ENCODE measurements at regions not wholly inside any gene's neighbourhood (a gene's known extent, or its start where the extent isn't known, plus 50 kb on each side); places are given as distances from the start of the nearest gene placed in this dataset.
"Not testable (repeated sequence)": the region's sequence is repeated elsewhere in the genome, so short reads cannot be mapped to it uniquely, and the experiment has no call there.

- H3K27me3 ChIP-seq (ENCODE audit: control insufficient read depth, insufficient read depth, low read length); H3K36me3 ChIP-seq (ENCODE audit: control insufficient read depth, insufficient read depth, low read length); H3K4me1 ChIP-seq (ENCODE audit: control insufficient read depth, insufficient read depth, low read length); H3K4me3 ChIP-seq (ENCODE audit: low read depth, low read length); H3K9ac ChIP-seq (ENCODE audit: low read depth, low read length); H3K9me3 ChIP-seq (ENCODE audit: control insufficient read depth, insufficient read depth, low read length): not testable (repeated sequence)
Observed at GRCh38 chr2:111407632-111408194, 287.0 kb downstream of the BCL2L11 start.

- H3K9ac ChIP-seq (ENCODE audit: low read depth, low read length); H3K4me3 ChIP-seq (ENCODE audit: low read depth, low read length); H3K4me1 ChIP-seq (ENCODE audit: control insufficient read depth, insufficient read depth, low read length); H3K27me3 ChIP-seq (ENCODE audit: control insufficient read depth, insufficient read depth, low read length); H3K9me3 ChIP-seq (ENCODE audit: control insufficient read depth, insufficient read depth, low read length); H3K36me3 ChIP-seq (ENCODE audit: control insufficient read depth, insufficient read depth, low read length): not testable (repeated sequence)
Observed at GRCh38 chr2:111410868-111411406, 290.2 kb downstream of the BCL2L11 start.

GRCh38 chr2:111411867-111412681 lies 291.4 kb downstream of the BCL2L11 start:
- not testable (repeated sequence) for H3K4me3 ChIP-seq (ENCODE audit: low read depth, low read length); H3K4me1 ChIP-seq (ENCODE audit: control insufficient read depth, insufficient read depth, low read length); H3K27me3 ChIP-seq (ENCODE audit: control insufficient read depth, insufficient read depth, low read length); H3K9me3 ChIP-seq (ENCODE audit: control insufficient read depth, insufficient read depth, low read length); H3K36me3 ChIP-seq (ENCODE audit: control insufficient read depth, insufficient read depth, low read length); H3K9ac ChIP-seq (ENCODE audit: low read depth, low read length)

GRCh38 chr2:111412841-111413650 lies 292.3 kb downstream of the BCL2L11 start:
- not testable (repeated sequence) for H3K4me3 ChIP-seq (ENCODE audit: low read depth, low read length); H3K9ac ChIP-seq (ENCODE audit: low read depth, low read length); H3K4me1 ChIP-seq (ENCODE audit: control insufficient read depth, insufficient read depth, low read length); H3K27me3 ChIP-seq (ENCODE audit: control insufficient read depth, insufficient read depth, low read length); H3K36me3 ChIP-seq (ENCODE audit: control insufficient read depth, insufficient read depth, low read length); H3K9me3 ChIP-seq (ENCODE audit: control insufficient read depth, insufficient read depth, low read length)

GRCh38 chr2:111413950-111414349 lies 293.2 kb downstream of the BCL2L11 start:
- H3K4me3 ChIP-seq (ENCODE audit: low read depth, low read length); H3K36me3 ChIP-seq (ENCODE audit: control insufficient read depth, insufficient read depth, low read length); H3K27me3 ChIP-seq (ENCODE audit: control insufficient read depth, insufficient read depth, low read length); H3K9ac ChIP-seq (ENCODE audit: low read depth, low read length); H3K4me1 ChIP-seq (ENCODE audit: control insufficient read depth, insufficient read depth, low read length); H3K9me3 ChIP-seq (ENCODE audit: control insufficient read depth, insufficient read depth, low read length): not testable (repeated sequence)

GRCh38 chr2:111415765-111416743 lies 295.3 kb downstream of the BCL2L11 start:
- not testable (repeated sequence) for H3K4me3 ChIP-seq (ENCODE audit: low read depth, low read length); H3K36me3 ChIP-seq (ENCODE audit: control insufficient read depth, insufficient read depth, low read length); H3K27me3 ChIP-seq (ENCODE audit: control insufficient read depth, insufficient read depth, low read length); H3K4me1 ChIP-seq (ENCODE audit: control insufficient read depth, insufficient read depth, low read length); H3K9ac ChIP-seq (ENCODE audit: low read depth, low read length); H3K9me3 ChIP-seq (ENCODE audit: control insufficient read depth, insufficient read depth, low read length)

- H3K9me3 ChIP-seq (ENCODE audit: control insufficient read depth, insufficient read depth, low read length); H3K4me3 ChIP-seq (ENCODE audit: low read depth, low read length); H3K9ac ChIP-seq (ENCODE audit: low read depth, low read length); H3K36me3 ChIP-seq (ENCODE audit: control insufficient read depth, insufficient read depth, low read length); H3K27me3 ChIP-seq (ENCODE audit: control insufficient read depth, insufficient read depth, low read length); H3K4me1 ChIP-seq (ENCODE audit: control insufficient read depth, insufficient read depth, low read length): not testable (repeated sequence)
Observed at GRCh38 chr2:111417026-111417425, 296.3 kb downstream of the BCL2L11 start.

GRCh38 chr2:111418091-111418875 lies 297.6 kb downstream of the BCL2L11 start:
- H3K4me1 ChIP-seq (ENCODE audit: control insufficient read depth, insufficient read depth, low read length); H3K27me3 ChIP-seq (ENCODE audit: control insufficient read depth, insufficient read depth, low read length); H3K9ac ChIP-seq (ENCODE audit: low read depth, low read length); H3K36me3 ChIP-seq (ENCODE audit: control insufficient read depth, insufficient read depth, low read length); H3K9me3 ChIP-seq (ENCODE audit: control insufficient read depth, insufficient read depth, low read length); H3K4me3 ChIP-seq (ENCODE audit: low read depth, low read length): not testable (repeated sequence)

GRCh38 chr2:111420074-111420473 lies 299.4 kb downstream of the BCL2L11 start:
- not testable (repeated sequence) for H3K4me3 ChIP-seq (ENCODE audit: low read depth, low read length); H3K9me3 ChIP-seq (ENCODE audit: control insufficient read depth, insufficient read depth, low read length); H3K9ac ChIP-seq (ENCODE audit: low read depth, low read length); H3K27me3 ChIP-seq (ENCODE audit: control insufficient read depth, insufficient read depth, low read length); H3K36me3 ChIP-seq (ENCODE audit: control insufficient read depth, insufficient read depth, low read length); H3K4me1 ChIP-seq (ENCODE audit: control insufficient read depth, insufficient read depth, low read length)

- not testable (repeated sequence) for H3K9ac ChIP-seq (ENCODE audit: low read depth, low read length); H3K4me1 ChIP-seq (ENCODE audit: control insufficient read depth, insufficient read depth, low read length); H3K36me3 ChIP-seq (ENCODE audit: control insufficient read depth, insufficient read depth, low read length); H3K27me3 ChIP-seq (ENCODE audit: control insufficient read depth, insufficient read depth, low read length); H3K9me3 ChIP-seq (ENCODE audit: control insufficient read depth, insufficient read depth, low read length); H3K4me3 ChIP-seq (ENCODE audit: low read depth, low read length)
Observed at GRCh38 chr2:111420835-111421234, 300.1 kb downstream of the BCL2L11 start.

- not testable (repeated sequence) for H3K9me3 ChIP-seq (ENCODE audit: control insufficient read depth, insufficient read depth, low read length); H3K4me3 ChIP-seq (ENCODE audit: low read depth, low read length); H3K27me3 ChIP-seq (ENCODE audit: control insufficient read depth, insufficient read depth, low read length); H3K4me1 ChIP-seq (ENCODE audit: control insufficient read depth, insufficient read depth, low read length); H3K9ac ChIP-seq (ENCODE audit: low read depth, low read length); H3K36me3 ChIP-seq (ENCODE audit: control insufficient read depth, insufficient read depth, low read length)
Observed at GRCh38 chr2:111421949-111422348, 301.2 kb downstream of the BCL2L11 start.
